HG02885 (cell line): ENCODE measurements at regions not wholly inside any gene's neighbourhood (a gene's known extent, or its start where the extent isn't known, plus 50 kb on each side); places are given as distances from the start of the nearest gene placed in this dataset.

Experiments used
- ATAC-seq: cut with Tn5 transposase; IDR thresholded peaks from one replicate; pipeline ENCODE4 v1.9.1; 2021; ENCODE audit warnings: mild to moderate bottlenecking; ENCODE audit not compliant: unreplicated experiment, poor library complexity

- no peak for ATAC-seq
These were observed 135.9 kb upstream of the ZMIZ1 start for GRCh38 chr10:78932861-78933260.

DNA sequence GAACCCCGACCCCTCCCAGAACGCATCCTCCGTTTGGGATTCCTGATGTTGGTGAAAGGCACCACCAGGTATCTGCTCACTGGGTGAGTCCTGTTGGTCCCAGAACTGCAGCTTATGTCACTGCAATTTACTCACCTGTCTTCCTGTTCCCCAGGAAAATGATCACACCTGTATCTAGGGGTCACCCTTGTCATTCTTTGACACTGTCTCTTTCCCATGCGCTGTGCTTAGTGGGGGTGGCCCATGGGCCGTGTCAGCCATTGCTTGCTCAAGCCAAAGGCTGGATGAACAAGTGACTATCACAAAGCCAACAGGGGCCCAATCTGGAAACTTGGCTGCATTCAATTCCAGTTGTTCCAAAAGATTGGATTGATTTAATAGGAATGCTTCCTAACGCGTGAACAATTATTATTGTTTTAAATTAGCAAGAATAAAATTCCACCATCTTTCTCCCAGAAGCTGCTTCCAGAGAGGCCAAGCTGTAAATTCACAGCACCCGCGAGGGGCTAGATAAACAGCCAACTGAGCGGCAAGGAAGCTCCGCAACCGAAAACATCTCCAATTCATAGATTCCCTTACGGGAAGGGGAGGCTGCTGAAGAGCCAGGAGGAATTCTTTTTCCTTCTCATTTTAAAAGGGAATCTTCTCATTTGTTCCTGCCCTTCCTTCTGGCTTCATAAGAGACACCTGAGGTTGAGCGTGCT, 134.8 kb upstream of the ZMIZ1 start:
- ATAC-seq, result no peak

GRCh38 chr10:78934532-78934898, 134.3 kb upstream of the ZMIZ1 start:
- ATAC-seq, result no peak

DNA sequence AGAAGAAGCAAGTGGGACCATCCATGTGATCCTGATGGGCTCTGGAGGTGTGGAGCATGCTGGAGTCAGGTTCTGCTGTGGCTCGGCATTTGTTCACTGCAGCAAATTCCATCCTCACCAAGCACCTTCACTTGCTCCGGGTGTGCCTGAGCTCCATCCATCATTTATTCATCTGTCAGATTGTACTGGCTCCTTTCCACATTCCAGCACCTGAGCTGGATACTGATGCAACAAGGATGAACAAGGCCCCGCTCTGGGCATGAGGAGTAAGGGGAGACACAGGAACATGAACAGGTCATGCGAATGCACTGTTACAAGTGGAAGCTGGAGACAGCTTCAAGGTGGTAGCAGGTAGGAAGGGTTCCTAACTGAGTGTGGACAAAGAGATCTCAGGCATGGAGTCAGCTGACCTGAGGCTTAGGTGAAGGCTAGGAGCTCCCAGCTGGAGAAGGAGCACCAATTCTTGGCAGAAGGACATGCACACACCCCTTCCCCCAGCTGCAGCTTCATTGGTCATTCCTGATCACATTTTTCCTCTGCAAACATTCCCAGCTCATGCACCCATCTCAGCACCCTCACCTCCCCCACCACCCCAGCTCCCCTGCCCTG, 133.7 kb upstream of the ZMIZ1 start:
- ATAC-seq, result no peak

- ATAC-seq, result no peak
These were observed 132.9 kb upstream of the ZMIZ1 start for GRCh38 chr10:78935697-78936407.

DNA sequence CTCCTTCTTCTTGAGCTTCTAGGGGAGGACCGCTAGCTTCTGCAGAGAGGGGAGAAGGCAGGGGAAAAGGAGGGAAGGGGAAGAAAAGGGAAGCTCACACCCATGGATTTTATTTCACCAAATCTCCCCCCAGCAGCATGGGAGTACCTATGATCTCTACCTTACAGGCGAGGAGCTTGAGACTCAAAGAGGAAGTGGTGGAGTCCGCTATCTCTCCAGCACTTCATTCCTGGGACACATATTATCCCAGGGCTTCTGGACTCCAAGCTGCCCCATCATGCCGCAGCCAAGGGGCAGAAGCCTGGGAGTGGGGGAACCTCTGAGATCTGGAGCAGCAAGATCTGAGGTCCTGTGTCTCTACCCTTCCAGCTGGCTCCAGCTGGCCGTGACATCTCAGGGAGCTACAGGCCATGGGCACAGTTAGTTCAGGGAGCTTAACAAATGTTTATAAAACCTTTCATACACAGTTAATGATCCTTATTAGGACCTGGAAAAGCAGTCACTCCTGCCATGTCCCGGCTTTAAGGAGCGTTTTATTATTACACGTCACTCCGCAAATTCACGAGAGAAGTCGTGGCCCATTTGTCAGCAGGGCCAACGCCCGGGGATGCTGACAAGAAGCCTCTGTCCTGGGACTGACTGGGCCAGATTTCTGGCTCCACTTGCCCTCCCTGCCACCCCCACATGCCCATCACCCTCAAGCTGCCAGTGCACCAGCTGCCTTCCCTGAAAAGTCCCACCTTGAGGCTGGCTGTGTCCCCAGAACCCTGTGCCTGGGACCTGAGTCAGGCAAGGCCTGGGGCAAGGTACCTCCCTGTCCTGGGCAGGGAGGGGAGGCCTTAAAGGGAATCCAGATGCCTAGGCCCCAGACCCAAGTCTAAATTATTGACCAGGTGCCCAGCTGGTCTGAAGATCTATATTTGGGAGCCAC, 132.1 kb upstream of the ZMIZ1 start:
- ATAC-seq, result no peak

DNA sequence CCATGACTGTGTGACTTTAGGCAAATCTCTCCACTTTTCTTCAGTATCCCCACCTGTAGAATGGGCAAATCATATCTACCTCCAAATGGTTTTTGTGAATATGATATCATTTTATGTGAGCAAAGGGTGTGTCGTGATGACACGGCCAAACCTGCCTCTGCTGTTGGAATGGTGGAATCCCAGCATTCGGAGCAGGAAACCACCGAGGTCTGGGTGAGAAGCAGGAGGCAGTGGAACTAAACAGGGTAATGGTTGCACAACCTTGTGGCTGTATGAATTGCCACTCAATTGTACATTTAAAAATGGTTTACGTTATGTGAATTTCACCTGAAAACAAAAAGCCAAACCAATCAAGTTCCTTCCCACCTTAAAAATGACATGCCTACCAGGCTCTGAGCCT, 131.4 kb upstream of the ZMIZ1 start:
- ATAC-seq, result no peak

- no peak for ATAC-seq
These were observed 130.7 kb upstream of the ZMIZ1 start for GRCh38 chr10:78937800-78938694.

- no peak for ATAC-seq
These were observed 129.8 kb upstream of the ZMIZ1 start for GRCh38 chr10:78938695-78939672.

DNA sequence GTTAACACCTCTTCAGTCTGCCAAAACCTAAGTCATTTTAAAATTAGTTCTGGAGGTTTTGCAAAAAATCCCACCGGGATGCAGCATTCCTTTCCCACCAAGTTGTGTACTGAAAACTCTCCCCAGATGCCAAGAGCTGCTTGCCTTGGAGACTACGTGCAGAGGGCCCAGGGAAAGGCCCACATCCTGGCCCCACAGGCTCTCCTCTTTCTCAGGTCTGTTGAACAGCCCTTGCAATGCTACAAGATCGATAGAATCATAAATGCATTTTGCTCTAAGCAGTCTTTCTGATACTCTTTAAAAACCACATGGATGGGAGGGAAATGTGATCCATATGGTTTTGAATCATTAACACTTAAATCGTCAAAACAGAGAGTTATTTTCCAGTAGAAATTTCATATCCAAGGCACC, 126.7 kb upstream of the ZMIZ1 start:
- ATAC-seq, result no peak

- no peak for ATAC-seq
These were observed 123.9 kb upstream of the ZMIZ1 start for GRCh38 chr10:78944723-78945312.

DNA sequence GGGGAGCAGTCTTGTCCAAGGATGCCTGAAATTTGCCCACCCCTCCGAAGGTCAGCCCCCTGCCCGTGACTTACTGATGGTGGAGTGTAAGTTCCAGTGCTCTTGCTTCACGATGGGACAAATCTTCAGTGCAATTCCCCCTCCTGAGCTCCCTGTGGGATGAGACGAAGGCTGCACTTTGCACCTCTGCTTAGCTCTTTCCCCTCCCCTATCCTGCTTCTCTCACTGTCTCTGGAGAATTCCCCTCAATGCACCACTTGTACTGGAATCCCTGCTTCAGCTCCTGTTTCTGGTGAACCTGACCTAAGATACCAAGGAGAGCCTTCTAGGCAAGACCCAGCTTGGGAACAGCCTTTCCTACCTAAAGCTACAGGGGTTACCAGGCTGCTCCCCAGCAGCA, 122.9 kb upstream of the ZMIZ1 start:
- no peak for ATAC-seq

DNA sequence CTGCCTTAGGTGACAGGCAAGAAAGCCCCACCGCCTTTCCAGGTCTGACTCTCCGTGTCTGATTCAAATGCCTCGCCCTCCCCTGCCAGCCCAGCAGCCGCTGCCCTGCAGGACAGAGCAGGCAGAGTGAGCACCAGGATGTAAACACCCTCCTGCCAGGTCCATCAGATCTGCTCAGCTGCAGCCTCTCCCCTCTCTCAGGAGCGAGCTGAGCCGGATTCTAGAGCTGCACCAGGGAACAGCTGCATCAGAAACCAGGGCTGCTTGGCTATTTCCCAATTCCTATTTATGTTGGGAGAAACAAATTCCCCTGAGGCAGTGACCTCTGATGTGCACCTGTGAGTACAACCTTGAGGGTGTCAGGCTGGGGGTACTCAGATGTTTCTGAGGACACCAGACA, 121.5 kb upstream of the ZMIZ1 start:
- no peak for ATAC-seq

DNA sequence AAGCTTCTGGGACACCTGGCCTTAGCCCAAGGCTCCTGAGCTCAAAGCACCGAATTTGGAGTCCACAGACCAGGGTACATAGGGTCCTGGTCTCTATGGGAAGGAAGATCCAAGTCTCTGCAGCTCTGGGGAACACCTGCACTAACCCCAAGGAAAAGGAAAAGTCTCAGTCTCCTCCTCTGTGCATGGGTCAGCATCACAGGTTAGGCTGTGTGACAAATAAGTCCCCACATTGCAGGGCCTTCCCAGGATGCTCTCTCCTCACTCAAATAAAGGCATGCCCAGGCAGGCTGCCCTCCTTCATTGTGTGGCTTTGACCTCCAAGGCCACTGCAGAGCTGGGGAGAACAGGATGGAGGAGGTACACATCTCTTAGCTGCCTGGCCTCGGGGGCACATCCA, 121.0 kb upstream of the ZMIZ1 start:
- no peak for ATAC-seq

GRCh38 chr10:78948621-78949030, 120.1 kb upstream of the ZMIZ1 start:
- no peak for ATAC-seq

GRCh38 chr10:78950656-78951587, 117.8 kb upstream of the ZMIZ1 start:
- no peak for ATAC-seq

GRCh38 chr10:78952030-78952429, 116.7 kb upstream of the ZMIZ1 start:
- no peak for ATAC-seq
